Suppressor macrophage treated with lipopolysaccharide for 1 hour (primary cell): ENCODE measurements at regions not wholly inside any gene's neighbourhood (a gene's known extent, or its start where the extent isn't known, plus 50 kb on each side); places are given as distances from the start of the nearest gene placed in this dataset.
"Not testable (repeated sequence)": the region's sequence is repeated elsewhere in the genome, so short reads cannot be mapped to it uniquely, and the experiment has no call there.

ENCODE experiments used
- DNase-seq, 3 donors: peaks; one replicate each; pipeline ENCODE4 v3.0.0-alpha.2; 2020 to 2022

GRCh38 chr7:106583706-106584690 is 77.0 kb downstream of the CCDC71L start:
- DNase-seq: no peak

GRCh38 chr7:106583100-106583499 is 77.9 kb downstream of the CCDC71L start:
- DNase-seq: no peak

GRCh38 chr7:106582365-106582764 is 78.6 kb downstream of the CCDC71L start:
- DNase-seq: no peak

- DNase-seq: not testable (repeated sequence)
Observed at GRCh38 chr7:106579086-106579485, 81.9 kb downstream of the CCDC71L start.

GRCh38 chr7:106575138-106575823 is 85.7 kb downstream of the CCDC71L start:
- DNase-seq: no peak

- DNase-seq: no peak
Observed at GRCh38 chr7:106573738-106574137, 87.2 kb downstream of the CCDC71L start.

- DNase-seq: no peak
Observed at GRCh38 chr7:106573125-106573663, 87.8 kb downstream of the CCDC71L start.

- no peak for DNase-seq
Observed at GRCh38 chr7:106572394-106573124, 88.4 kb downstream of the CCDC71L start.

GRCh38 chr7:106571563-106571962 is 89.4 kb downstream of the CCDC71L start:
- no peak for DNase-seq

- no peak for DNase-seq
Observed at GRCh38 chr7:106570948-106571418, 90.0 kb downstream of the CCDC71L start.

- no peak for DNase-seq
Observed at GRCh38 chr7:106570146-106570545, 90.8 kb downstream of the CCDC71L start.

- no peak for DNase-seq
Observed at GRCh38 chr7:106569500-106569929, 91.4 kb downstream of the CCDC71L start.

GRCh38 chr7:106568680-106569499 is 92.1 kb downstream of the CCDC71L start:
- peak; percentile 64 to 79 (median 66) for DNase-seq

GRCh38 chr7:106568002-106568679 is 92.8 kb downstream of the CCDC71L start:
- DNase-seq: no peak

- not testable (repeated sequence) for DNase-seq
Observed at GRCh38 chr7:106567204-106568001, 93.6 kb downstream of the CCDC71L start.

GRCh38 chr7:106566672-106567071 is 94.3 kb downstream of the CCDC71L start:
- DNase-seq: no peak

GRCh38 chr7:106566196-106566595 is 94.8 kb downstream of the CCDC71L start:
- no peak for DNase-seq

GRCh38 chr7:106565428-106565827 is 95.5 kb downstream of the CCDC71L start:
- DNase-seq: no peak

- DNase-seq: no peak
Observed at GRCh38 chr7:106563466-106564150, 97.3 kb downstream of the CCDC71L start.
